Natural killer cell (primary cell): ENCODE measurements at regions not wholly inside any gene's neighbourhood (a gene's known extent, or its start where the extent isn't known, plus 50 kb on each side); places are given as distances from the start of the nearest gene placed in this dataset.

Source experiments
- ATAC-seq, 3 donors: fragments of 150-1000 bp in 2 of 3; fragments of 200-7000 bp in 1 of 3; cut with Tn5 transposase; 1 replicate in 1 of 3; 2 replicates in 2 of 3; pipeline ENCODE4 v1.10.0; 2021; ENCODE audit warnings: mild to moderate bottlenecking in 2 of 3, moderate library complexity in 2 of 3
- DNase-seq, 2 donors: peaks; one replicate each; pipeline versions ENCODE4 v3.0.0 to v3.0.0-alpha.2; 2013 to 2021; ENCODE audit warnings: mixed read lengths in 1 of 2
- H3K27ac ChIP-seq: one replicate; pipeline ENCODE4 v1.5.1; 2013; ENCODE audit warnings: mild to moderate bottlenecking, low read length
- H3K27me3 ChIP-seq: one replicate; pipeline ENCODE4 v1.6.1; 2013; ENCODE audit warnings: low read length; ENCODE audit not compliant: control insufficient read depth, insufficient read depth
- H3K36me3 ChIP-seq: one replicate; pipeline ENCODE4 v1.6.1; 2013; ENCODE audit warnings: low read length; ENCODE audit not compliant: control insufficient read depth, insufficient read depth
- H3K4me1 ChIP-seq: one replicate; pipeline ENCODE4 v1.6.1; 2013; ENCODE audit warnings: low read length; ENCODE audit not compliant: control insufficient read depth, insufficient read depth
- H3K4me3 ChIP-seq: one replicate; pipeline ENCODE4 v1.5.1; 2013; ENCODE audit warnings: low read length
- H3K9me3 ChIP-seq: one replicate; pipeline ENCODE4 v1.6.1; 2013; ENCODE audit warnings: low read length; ENCODE audit not compliant: control insufficient read depth, insufficient read depth
- H3K27ac Mint-ChIP-seq, 2 donors: one replicate each; pipeline ENCODE4 v1.8.0; 2022; ENCODE audit warnings: mild to moderate bottlenecking in 2 of 2, mixed read lengths in 2 of 2, moderate library complexity in 1 of 2
- H3K27me3 Mint-ChIP-seq, 2 donors: one replicate each; pipeline ENCODE4 v1.8.0; 2022; ENCODE audit warnings: low read depth in 2 of 2, mixed read lengths in 2 of 2
- H3K36me3 Mint-ChIP-seq: one replicate; pipeline ENCODE4 v1.8.0; 2022; ENCODE audit warnings: mixed read lengths
- H3K4me1 Mint-ChIP-seq, 2 donors: one replicate each; pipeline ENCODE4 v1.8.0; 2022; ENCODE audit warnings: mixed read lengths in 2 of 2
- H3K4me3 Mint-ChIP-seq: one replicate; pipeline ENCODE4 v1.8.0; 2022; ENCODE audit warnings: mild to moderate bottlenecking, moderate library complexity, mixed read lengths
- H3K9me3 Mint-ChIP-seq, 2 donors: one replicate each; pipeline ENCODE4 v1.8.0; 2022; ENCODE audit warnings: mixed read lengths in 2 of 2
- WGBS: methylation state at CpG from one replicate; pipeline ENCODE4 v1.1.7; 2013; ENCODE audit warnings: missing lambda C conversion rate; ENCODE audit not compliant: insufficient coverage; 5-methylcytosine and 5-hydroxymethylcytosine counted together
- intact Hi-C: fragments of 100-400 bp; cut with micrococcal nuclease; formaldehyde crosslinking; loops from one replicate; pipeline ENCODE4 v1.14.2; 2022
- TF ChIP-seq, protein P1 (sequence below): fragments of 200-600 bp; IDR thresholded peaks from one replicate; pipeline ENCODE4 v1.8.0; 2022; ENCODE audit warnings: antibody characterized with exemption

DNA sequence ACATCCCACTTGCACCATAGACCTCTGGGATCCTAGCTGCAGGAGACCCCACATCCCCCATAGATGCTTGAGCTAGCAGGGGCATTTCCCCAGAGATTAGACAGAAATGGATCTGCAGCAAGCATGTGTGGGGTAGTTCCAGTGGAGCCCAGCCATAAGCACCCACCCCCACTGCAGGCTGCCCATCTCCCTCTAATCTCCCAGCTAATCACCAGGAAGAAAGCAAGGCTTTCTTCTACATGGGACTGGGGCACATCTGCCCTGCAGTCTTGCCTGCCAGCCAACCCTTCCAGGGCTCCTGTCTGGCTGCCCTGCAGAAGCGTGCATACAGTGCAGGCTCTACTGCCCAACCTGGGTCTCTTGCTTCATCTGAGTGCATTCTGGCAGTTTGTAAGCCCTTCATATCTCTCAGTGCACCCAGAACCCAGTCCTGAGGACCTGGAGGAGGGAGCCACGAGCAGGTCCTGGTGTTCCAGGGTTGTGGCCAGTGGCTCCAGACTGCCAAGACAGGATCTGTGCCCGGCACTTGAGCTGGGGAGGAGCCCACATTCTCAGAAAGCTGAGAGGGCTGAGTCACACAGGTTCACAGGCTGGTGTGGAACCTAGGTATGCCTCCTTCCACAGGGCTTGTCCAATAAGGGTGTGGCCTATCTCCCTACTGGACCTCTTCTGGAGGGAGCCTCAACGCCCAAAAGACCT is 49.9 kb upstream of the IGSF11 start:
- H3K4me1 Mint-ChIP-seq = no peaks in the 10 kb centered on the region
- intact Hi-C loops = no loop called here
- WGBS = 82% methylated on average over 4 of the region's 4 CpGs

More for the DNA sequence above, 49.9 kb upstream of the IGSF11 start:
- Mint-ChIP-seq H3K36me3 (no peaks in the 10 kb centered on the region), H3K27ac (no peak overlapping the region), H3K27me3 (peaks cover 2 to 10% of the 10 kb centered on the region in 2 donors), H3K4me3 (no peak overlapping the region), H3K9me3 (no peaks in the 10 kb centered on the region)
- no peaks in the 10 kb centered on the region for H3K27me3 ChIP-seq
- no peak overlapping the region for H3K27ac ChIP-seq
- no peak overlapping the region for H3K4me3 ChIP-seq
- TF ChIP-seq, protein P1, sequence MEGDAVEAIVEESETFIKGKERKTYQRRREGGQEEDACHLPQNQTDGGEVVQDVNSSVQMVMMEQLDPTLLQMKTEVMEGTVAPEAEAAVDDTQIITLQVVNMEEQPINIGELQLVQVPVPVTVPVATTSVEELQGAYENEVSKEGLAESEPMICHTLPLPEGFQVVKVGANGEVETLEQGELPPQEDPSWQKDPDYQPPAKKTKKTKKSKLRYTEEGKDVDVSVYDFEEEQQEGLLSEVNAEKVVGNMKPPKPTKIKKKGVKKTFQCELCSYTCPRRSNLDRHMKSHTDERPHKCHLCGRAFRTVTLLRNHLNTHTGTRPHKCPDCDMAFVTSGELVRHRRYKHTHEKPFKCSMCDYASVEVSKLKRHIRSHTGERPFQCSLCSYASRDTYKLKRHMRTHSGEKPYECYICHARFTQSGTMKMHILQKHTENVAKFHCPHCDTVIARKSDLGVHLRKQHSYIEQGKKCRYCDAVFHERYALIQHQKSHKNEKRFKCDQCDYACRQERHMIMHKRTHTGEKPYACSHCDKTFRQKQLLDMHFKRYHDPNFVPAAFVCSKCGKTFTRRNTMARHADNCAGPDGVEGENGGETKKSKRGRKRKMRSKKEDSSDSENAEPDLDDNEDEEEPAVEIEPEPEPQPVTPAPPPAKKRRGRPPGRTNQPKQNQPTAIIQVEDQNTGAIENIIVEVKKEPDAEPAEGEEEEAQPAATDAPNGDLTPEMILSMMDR = no peak
- ATAC-seq (peak in 1 of 3 donors; percentile 3), DNase-seq (no peak)
- no peaks in the 10 kb centered on the region for H3K36me3 ChIP-seq
- no peaks in the 10 kb centered on the region for H3K9me3 ChIP-seq
- H3K4me1 ChIP-seq = no peaks in the 10 kb centered on the region
